Neuronal stem cell (in vitro differentiated cells): ENCODE measurements at regions not wholly inside any gene's neighbourhood (a gene's known extent, or its start where the extent isn't known, plus 50 kb on each side); places are given as distances from the start of the nearest gene placed in this dataset.
A peak's percentile ranks its signal among the peaks of the same experiment; 100 is the strongest.

ENCODE experiments used
- DNase-seq: peaks from one replicate; pipeline ENCODE4 v3.0.0-alpha.2; 2013; ENCODE audit warnings: low spot score
- H2AFZ ChIP-seq: one replicate; pipeline ENCODE4 v1.6.1; 2013; ENCODE audit warnings: mild to moderate bottlenecking, low read length, inconsistent platforms
- H2AK5ac ChIP-seq: 2 replicates; pipeline ENCODE4 v1.6.1; 2013; ENCODE audit warnings: low read depth, mild to moderate bottlenecking, inconsistent platforms, low read length, moderate library complexity, mixed read lengths
- H2BK120ac ChIP-seq: 2 replicates; pipeline ENCODE4 v1.6.1; 2013; ENCODE audit warnings: low read depth, mild to moderate bottlenecking, inconsistent platforms, low read length, moderate library complexity, mixed read lengths
- H2BK12ac ChIP-seq: one replicate; pipeline ENCODE4 v1.6.1; 2013; ENCODE audit warnings: low read length, inconsistent platforms
- H2BK15ac ChIP-seq: 2 replicates; pipeline ENCODE4 v1.6.1; 2013; ENCODE audit warnings: mild to moderate bottlenecking, low read length, inconsistent platforms, mixed read lengths
- H2BK5ac ChIP-seq: one replicate; pipeline ENCODE4 v1.6.1; 2013; ENCODE audit warnings: inconsistent platforms, mild to moderate bottlenecking, low read length, moderate library complexity
- H3K14ac ChIP-seq: one replicate; pipeline ENCODE4 v1.6.1; 2013; ENCODE audit warnings: low read length, inconsistent platforms
- H3K18ac ChIP-seq: 2 replicates; pipeline ENCODE4 v1.6.1; 2013; ENCODE audit warnings: low read length, inconsistent platforms
- H3K23ac ChIP-seq: 2 replicates; pipeline ENCODE4 v1.6.1; 2013; ENCODE audit warnings: low read depth, mild to moderate bottlenecking, mixed read lengths, low read length, inconsistent platforms; ENCODE audit not compliant: poor library complexity
- H3K27ac ChIP-seq: replicated peaks from 3 replicates; pipeline ENCODE4 v1.5.1; 2013; ENCODE audit warnings: low read length, inconsistent platforms
- H3K27me3 ChIP-seq, 3 experiments: 2 replicates each; pipeline ENCODE4 v1.6.1; 2013; ENCODE audit warnings: low read length in 3 of 3, mild to moderate bottlenecking in 2 of 3, inconsistent platforms in 1 of 3, low read depth in 1 of 3, mixed read lengths in 1 of 3, moderate library complexity in 1 of 3; ENCODE audit not compliant: control insufficient read depth in 3 of 3, insufficient read depth in 3 of 3
- H3K36me3 ChIP-seq, 2 donors: replicated peaks in 1 of 2; 2 replicates each; pipeline ENCODE4 v1.6.1; 2013; ENCODE audit warnings: low read length in 2 of 2; ENCODE audit not compliant: control insufficient read depth in 2 of 2, insufficient read depth in 2 of 2
- H3K4ac ChIP-seq: 2 replicates; pipeline ENCODE4 v1.6.1; 2013; ENCODE audit warnings: inconsistent platforms, mild to moderate bottlenecking, low read length, moderate library complexity
- H3K4me1 ChIP-seq, 2 donors: 1 replicate in 1 of 2; 2 replicates in 1 of 2; pipeline ENCODE4 v1.6.1; 2013; ENCODE audit warnings: low read length in 2 of 2, low read depth in 1 of 2; ENCODE audit not compliant: control insufficient read depth in 2 of 2, insufficient read depth in 1 of 2
- H3K4me2 ChIP-seq: one replicate; pipeline ENCODE4 v1.6.1; 2013; ENCODE audit warnings: mild to moderate bottlenecking, low read length, inconsistent platforms; ENCODE audit not compliant: insufficient read depth, poor library complexity, severe bottlenecking
- H3K4me3 ChIP-seq, 2 donors: 2 replicates each; pipeline ENCODE4 v1.5.1; 2013; ENCODE audit warnings: low read length in 2 of 2, mild to moderate bottlenecking in 2 of 2, inconsistent platforms in 1 of 2, moderate library complexity in 1 of 2
- H3K79me1 ChIP-seq: one replicate; pipeline ENCODE4 v1.6.1; 2013; ENCODE audit warnings: low read depth, mild to moderate bottlenecking, inconsistent platforms, low read length, moderate library complexity
- H3K9ac ChIP-seq: one replicate; pipeline ENCODE4 v1.6.1; 2013; ENCODE audit warnings: mild to moderate bottlenecking, low read depth, low read length, inconsistent platforms; ENCODE audit not compliant: poor library complexity
- H3K9me3 ChIP-seq, 2 donors: replicated peaks in 1 of 2; 2 replicates each; pipeline versions ENCODE3 to v1.6.1; 2013; ENCODE audit warnings: low read length in 2 of 2, mild to moderate bottlenecking in 2 of 2, inconsistent platforms in 1 of 2, low read depth in 1 of 2, mixed read lengths in 1 of 2, moderate library complexity in 1 of 2; ENCODE audit not compliant: control insufficient read depth in 2 of 2, insufficient read depth in 1 of 2
- H4K8ac ChIP-seq: one replicate; pipeline ENCODE4 v1.6.1; 2013; ENCODE audit warnings: low read depth, mild to moderate bottlenecking, inconsistent platforms, low read length, moderate library complexity
- H4K91ac ChIP-seq: one replicate; pipeline ENCODE4 v1.6.1; 2013; ENCODE audit warnings: low read length, low read depth, mild to moderate bottlenecking, inconsistent platforms; ENCODE audit not compliant: poor library complexity
- WGBS, 2 donors: extraction: QIAGEN DNeasy Blood & Tissue Kit; methylation state at CpG; one replicate each; pipeline ENCODE4 v1.1.7; 2013; ENCODE audit warnings: missing lambda C conversion rate in 2 of 2, mixed read lengths in 1 of 2; ENCODE audit not compliant: insufficient read length in 2 of 2, insufficient replicate concordance in 1 of 2; ENCODE audit errors: extremely low coverage in 2 of 2; 5-methylcytosine and 5-hydroxymethylcytosine counted together

DNA sequence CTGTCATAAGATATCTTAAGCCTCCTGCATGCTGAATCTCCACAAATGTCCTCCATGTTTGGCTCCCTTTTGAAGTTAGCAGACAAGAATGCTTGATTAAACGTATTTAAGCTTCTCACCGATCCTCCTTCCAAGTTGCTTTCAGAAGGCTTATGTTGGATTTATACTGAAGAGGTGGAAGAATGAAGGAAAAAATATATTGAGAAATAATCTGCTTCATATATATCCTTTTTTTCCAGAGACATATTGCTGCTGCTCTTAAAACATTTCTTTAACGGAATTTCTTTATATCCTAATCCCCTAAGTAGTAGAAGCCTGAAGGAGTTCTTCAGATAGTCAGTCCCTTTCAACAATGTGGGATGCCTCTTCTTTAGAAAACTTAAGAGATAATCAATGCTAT is 329.0 kb upstream of the MARCKS start:
- Histone ChIP-seq H2BK15ac (no peak overlapping the region), H3K4me3 (no peak overlapping the region), H2BK120ac (no peak overlapping the region), H2BK5ac (no peak overlapping the region), H3K14ac (no peak overlapping the region), H3K36me3 (no peaks in the 10 kb centered on the region), H2AFZ (no peak overlapping the region), H4K8ac (no peak overlapping the region), H3K9me3 (peaks cover 0 to 2% of the 10 kb centered on the region in 2 donors), H3K4me1 (peaks cover 3 to 4% of the 10 kb centered on the region in 2 donors), H3K23ac (no peak overlapping the region), H3K4ac (no peak overlapping the region), H3K9ac (no peak overlapping the region), H2BK12ac (no peak overlapping the region), H3K18ac (no peak overlapping the region), H3K27me3 (no peaks in the 10 kb centered on the region), H2AK5ac (no peak overlapping the region), H3K27ac (no peak overlapping the region), H3K4me2 (no peak overlapping the region), H4K91ac (no peak overlapping the region), H3K79me1 (no peaks in the 10 kb centered on the region)
- no peak for DNase-seq
- no CpG with 5 or more reads among the region's 3 CpGs for WGBS, 2 donors

DNA sequence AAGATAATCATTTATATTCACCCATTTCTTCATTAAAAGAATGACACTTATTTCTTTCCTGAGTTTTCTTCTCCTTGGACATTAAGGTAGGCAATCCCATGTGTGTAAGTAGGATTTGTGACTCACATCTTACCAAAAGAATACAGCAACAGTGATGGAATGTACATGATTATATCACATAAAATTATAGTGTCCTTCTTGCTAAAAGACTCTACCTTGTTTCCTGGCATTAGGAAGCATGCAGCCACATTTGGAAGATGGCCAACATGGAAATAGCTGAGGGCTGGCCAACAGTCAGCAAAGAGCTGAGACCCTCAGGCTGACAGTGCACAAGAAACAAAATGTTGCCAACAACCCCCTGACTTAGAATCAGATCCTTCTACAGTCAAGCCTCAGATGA is 327.9 kb upstream of the MARCKS start:
- Histone ChIP-seq H4K8ac (no peak overlapping the region), H3K18ac (no peak overlapping the region), H3K27me3 (no peaks in the 10 kb centered on the region), H3K4me3 (no peak overlapping the region), H2BK5ac (no peak overlapping the region), H2BK12ac (no peak overlapping the region), H3K36me3 (no peaks in the 10 kb centered on the region), H3K4ac (no peak overlapping the region), H2BK120ac (no peak overlapping the region), H2AK5ac (no peak overlapping the region), H3K9me3 (peaks cover 0 to 2% of the 10 kb centered on the region in 2 donors), H3K4me2 (no peak overlapping the region), H2BK15ac (no peak overlapping the region), H2AFZ (no peak overlapping the region), H3K14ac (no peak overlapping the region), H3K9ac (no peak overlapping the region), H4K91ac (no peak overlapping the region), H3K4me1 (peaks cover 3 to 4% of the 10 kb centered on the region in 2 donors), H3K23ac (no peak overlapping the region), H3K79me1 (no peaks in the 10 kb centered on the region), H3K27ac (no peak overlapping the region)
- no peak for DNase-seq

DNA sequence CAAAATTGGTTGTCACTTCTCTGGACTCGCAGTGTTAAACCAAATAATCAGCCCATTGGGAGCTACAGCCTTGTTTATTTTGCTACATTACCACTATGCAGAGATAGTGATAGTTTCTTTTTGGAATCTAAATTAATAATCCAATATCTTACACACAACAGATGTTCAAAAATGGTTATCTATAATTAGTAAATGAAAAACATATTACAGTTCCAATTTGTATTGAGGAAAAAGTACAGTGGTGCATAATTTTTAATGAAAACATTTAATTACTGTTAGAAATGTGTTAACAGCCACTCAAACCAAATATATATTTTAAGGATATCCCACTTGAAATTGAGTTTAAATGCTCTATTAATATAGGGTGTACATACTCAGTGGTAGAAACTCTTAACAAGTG is 327.3 kb upstream of the MARCKS start:
- Histone ChIP-seq H2BK12ac (no peak overlapping the region), H3K4me1 (peaks cover 3% of the 10 kb centered on the region in 2 donors), H2BK120ac (no peak overlapping the region), H3K79me1 (no peaks in the 10 kb centered on the region), H3K36me3 (no peaks in the 10 kb centered on the region), H2BK15ac (no peak overlapping the region), H3K18ac (no peak overlapping the region), H3K4ac (no peak overlapping the region), H3K4me2 (no peak overlapping the region), H2BK5ac (no peak overlapping the region), H3K23ac (no peak overlapping the region), H3K27ac (no peak overlapping the region), H4K91ac (no peak overlapping the region), H3K9ac (no peak overlapping the region), H3K4me3 (no peak overlapping the region), H2AK5ac (no peak overlapping the region), H3K27me3 (no peaks in the 10 kb centered on the region), H2AFZ (no peak overlapping the region), H3K9me3 (peaks cover 0 to 2% of the 10 kb centered on the region in 2 donors), H3K14ac (no peak overlapping the region), H4K8ac (no peak overlapping the region)
- no CpG with 5 or more reads among the region's 1 CpG for WGBS, 2 donors
- no peak for DNase-seq

DNA sequence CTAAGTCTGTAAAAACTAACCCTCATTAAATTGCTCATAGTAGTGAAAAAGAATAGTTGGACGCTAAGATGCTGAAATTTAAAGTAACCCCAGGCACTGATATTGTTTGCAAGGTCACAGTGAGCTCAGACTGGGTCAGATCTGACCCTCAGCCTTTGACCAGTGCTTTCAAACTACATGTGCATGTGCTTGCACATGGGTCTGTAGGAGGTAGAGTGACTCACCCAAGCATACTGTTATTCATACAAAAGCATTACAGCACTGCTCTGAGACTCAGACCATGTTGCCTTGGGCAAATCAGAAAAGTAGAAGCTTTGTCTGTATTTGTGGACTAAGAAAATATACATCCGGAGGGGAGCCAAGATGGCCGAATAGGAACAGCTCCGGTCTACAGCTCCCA is 326.4 kb upstream of the MARCKS start:
- H4K91ac ChIP-seq = no peak overlapping the region
- no peak overlapping the region for H3K4me3 ChIP-seq
- no peak overlapping the region for H2AK5ac ChIP-seq
- H3K4ac ChIP-seq = no peak overlapping the region
- H3K79me1 ChIP-seq = no peaks in the 10 kb centered on the region
- H2AFZ ChIP-seq = no peak overlapping the region
- H4K8ac ChIP-seq = no peak overlapping the region
- no peak overlapping the region for H2BK5ac ChIP-seq
- WGBS, 2 donors = no CpG with 5 or more reads among the region's 4 CpGs
- H2BK120ac ChIP-seq = no peak overlapping the region
- H3K27ac ChIP-seq = no peak overlapping the region
- no peak overlapping the region for H3K9ac ChIP-seq
- H3K4me1 ChIP-seq = peaks cover 0 to 2% of the 10 kb centered on the region in 2 donors
- H2BK12ac ChIP-seq = no peak overlapping the region
- no peak overlapping the region for H3K4me2 ChIP-seq
- H3K14ac ChIP-seq = no peak overlapping the region
- no peak for DNase-seq
- no peaks in the 10 kb centered on the region for H3K27me3 ChIP-seq
- no peak overlapping the region for H3K23ac ChIP-seq
- H3K36me3 ChIP-seq = no peaks in the 10 kb centered on the region
- no peak overlapping the region for H2BK15ac ChIP-seq
- H3K18ac ChIP-seq = peak overlapping the region; percentile 80
- H3K9me3 ChIP-seq = peaks cover 0 to 2% of the 10 kb centered on the region in 2 donors
